OCI-LY3 (cell line): ENCODE measurements at regions not wholly inside any gene's neighbourhood (a gene's known extent, or its start where the extent isn't known, plus 50 kb on each side); places are given as distances from the start of the nearest gene placed in this dataset.

ENCODE experiments used
- H2AFZ ChIP-seq: fragments of 200-600, 300-600 bp; shearing (Covaris generic); 2 replicates; pipeline ENCODE4 v1.6.0; 2014; ENCODE audit warnings: antibody characterized with exemption, low read depth, low read length
- H3K27ac ChIP-seq: fragments of 200-600, 300-600 bp; sonication (generic); 2 replicates; pipeline ENCODE4 v1.5.1; 2014; ENCODE audit warnings: mild to moderate bottlenecking, low read length, moderate library complexity, mixed read lengths
- H3K27me3 ChIP-seq: fragments of 200-600, 300-600 bp; sonication (generic); 2 replicates; pipeline ENCODE4 v1.6.1; 2014; ENCODE audit warnings: low read depth, low read length, mixed read lengths
- H3K36me3 ChIP-seq: fragments of 200-600, 300-600 bp; sonication (generic); replicated peaks from 2 replicates; pipeline ENCODE3; 2014; ENCODE audit warnings: low read depth, low read length, mixed read lengths
- H3K4me1 ChIP-seq: fragments of 300-600, 200-600 bp; sonication (generic); 2 replicates; pipeline ENCODE4 v1.6.1; 2014; ENCODE audit warnings: low read length, mixed read lengths
- H3K4me2 ChIP-seq: fragments of 200-600, 300-600 bp; sonication (generic); 2 replicates; pipeline ENCODE4 v1.6.1; 2014; ENCODE audit warnings: low read length, mixed read lengths
- H3K4me3 ChIP-seq: fragments of 300-600, 200-600 bp; sonication (generic); 2 replicates; pipeline ENCODE4 v1.5.1; 2014; ENCODE audit warnings: antibody characterized with exemption, mild to moderate bottlenecking, low read length, moderate library complexity
- H3K79me2 ChIP-seq: fragments of 300-600, 200-600 bp; shearing (Covaris generic); 2 replicates; pipeline ENCODE4 v1.6.1; 2014; ENCODE audit warnings: mild to moderate bottlenecking, low read length, mixed read lengths
- H3K9ac ChIP-seq: fragments of 300-600, 200-600 bp; shearing (Covaris generic); 2 replicates; pipeline ENCODE4 v1.6.0; 2014; ENCODE audit warnings: mild to moderate bottlenecking, low read length, moderate library complexity
- H3K9me3 ChIP-seq: fragments of 200-600, 300-600 bp; shearing (Covaris generic); 2 replicates; pipeline ENCODE4 v1.6.1; 2014; ENCODE audit warnings: low read length, mixed read lengths; ENCODE audit not compliant: insufficient read depth
- H4K20me1 ChIP-seq: fragments of 200-600, 300-600 bp; sonication (generic); 2 replicates; pipeline ENCODE4 v1.6.1; 2016; ENCODE audit warnings: low read length, mixed read lengths; ENCODE audit not compliant: insufficient read depth
- CTCF ChIP-seq: fragments of 200-600, 300-600 bp; sonication (generic); IDR thresholded peaks from 2 replicates; pipeline ENCODE4 v1.5.1; 2014; ENCODE audit warnings: antibody characterized with exemption, low read length, low read depth
- EZH2phosphoT487 ChIP-seq: fragments of 200-600 bp; shearing (Covaris generic); IDR thresholded peaks from 2 replicates; pipeline ENCODE4 v1.6.1; 2018; ENCODE audit warnings: antibody characterized with exemption, mixed run types, low read depth

- 0 out of 2 replicates have a peak, but pooled peaks cover 3% of the 10 kb centered on the region for H3K9me3 ChIP-seq
- no peaks in the 10 kb centered on the region for H3K4me1 ChIP-seq
- H3K36me3 ChIP-seq = no peaks in the 10 kb centered on the region
- H4K20me1 ChIP-seq = no peaks in the 10 kb centered on the region
- no peak overlapping the region for H3K27ac ChIP-seq
- no peak overlapping the region for H3K4me3 ChIP-seq
- H3K27me3 ChIP-seq = no peaks in the 10 kb centered on the region
- no peak for TF ChIP-seq EZH2phosphoT487
- no peak for TF ChIP-seq CTCF
- no peak overlapping the region for H3K9ac ChIP-seq
- no peaks in the 10 kb centered on the region for H3K79me2 ChIP-seq
- no peak overlapping the region for H3K4me2 ChIP-seq
- H2AFZ ChIP-seq = no peak overlapping the region
These were observed 267.4 kb downstream of the ALG10 start for GRCh38 chr12:34289431-34290380.

- Histone ChIP-seq H3K79me2 (no peaks in the 10 kb centered on the region), H4K20me1 (no peaks in the 10 kb centered on the region), H2AFZ (no peak overlapping the region), H3K27me3 (no peaks in the 10 kb centered on the region), H3K9me3 (no peaks in the 10 kb centered on the region), H3K4me3 (no peak overlapping the region), H3K27ac (no peak overlapping the region), H3K36me3 (no peaks in the 10 kb centered on the region), H3K9ac (no peak overlapping the region), H3K4me2 (no peak overlapping the region), H3K4me1 (no peaks in the 10 kb centered on the region)
- TF ChIP-seq EZH2phosphoT487 (no peak), CTCF (no peak)
These were observed 268.2 kb downstream of the ALG10 start for GRCh38 chr12:34290381-34290995.

GRCh38 chr12:34291001-34291400, 268.7 kb downstream of the ALG10 start:
- H3K4me2 ChIP-seq = no peak overlapping the region
- no peak overlapping the region for H3K4me3 ChIP-seq
- no peaks in the 10 kb centered on the region for H3K36me3 ChIP-seq
- no peak overlapping the region for H2AFZ ChIP-seq
- H3K79me2 ChIP-seq = no peaks in the 10 kb centered on the region
- H3K27me3 ChIP-seq = no peaks in the 10 kb centered on the region
- H3K9me3 ChIP-seq = no peaks in the 10 kb centered on the region
- H3K9ac ChIP-seq = no peak overlapping the region
- H4K20me1 ChIP-seq = no peaks in the 10 kb centered on the region
- H3K27ac ChIP-seq = no peak overlapping the region
- TF ChIP-seq CTCF (no peak), EZH2phosphoT487 (no peak)
- H3K4me1 ChIP-seq = no peaks in the 10 kb centered on the region

GRCh38 chr12:34291426-34291901, 269.2 kb downstream of the ALG10 start:
- TF ChIP-seq EZH2phosphoT487 (no peak), CTCF (no peak)
- no peak overlapping the region for H3K4me3 ChIP-seq
- H3K27me3 ChIP-seq = no peaks in the 10 kb centered on the region
- no peak overlapping the region for H3K4me2 ChIP-seq
- H3K4me1 ChIP-seq = no peaks in the 10 kb centered on the region
- no peaks in the 10 kb centered on the region for H3K79me2 ChIP-seq
- H4K20me1 ChIP-seq = no peaks in the 10 kb centered on the region
- H3K9me3 ChIP-seq = no peaks in the 10 kb centered on the region
- no peak overlapping the region for H3K9ac ChIP-seq
- H2AFZ ChIP-seq = no peak overlapping the region
- no peak overlapping the region for H3K27ac ChIP-seq
- no peaks in the 10 kb centered on the region for H3K36me3 ChIP-seq
